A549 (cell line): ENCODE measurements at regions not wholly inside any gene's neighbourhood (a gene's known extent, or its start where the extent isn't known, plus 50 kb on each side); places are given as distances from the start of the nearest gene placed in this dataset.

Source experiments
- ATAC-seq, 2 experiments: fragments of 200-7000 bp in 1 of 2; fragments of >200 bp in 1 of 2; cut with Nextera tagmentation in 1 of 2; cut with Tn5 transposase in 1 of 2; 3 replicates each; pipeline versions ENCODE4 v1.8.0 to v1.9.1; 2018 to 2020; ENCODE audit warnings: mild to moderate bottlenecking in 1 of 2, moderate library complexity in 1 of 2
- CTCF ChIA-PET: fragments of 300-600 bp; sonication (Branson Sonifier 250); formaldehyde crosslinking; extraction: SDS; loops from one replicate; lab custom pipeline; 2021; ENCODE audit warnings: antibody characterized with exemption, inconsistent platforms; lab: Yijun Ruan, JAX
- POLR2A ChIA-PET: fragments of 350-600 bp; formaldehyde crosslinking; extraction: SDS; loops from one replicate; lab custom pipeline; 2021; ENCODE audit warnings: antibody characterized with exemption, inconsistent platforms; lab: Yijun Ruan, JAX
- DNase-seq, 2 experiments: peaks; one replicate each; pipeline versions ENCODE4 v3.0.0 to v3.0.0-alpha.2; 2011 to 2016; ENCODE audit warnings: low read depth in 1 of 2, low spot score in 1 of 2
- FAIRE-seq: peaks from 2 replicates; lab custom pipeline; 2011; peaks lifted over from hg19 to GRCh38; lab: Jason Lieb, UNC
- H3K27ac ChIP-seq, 2 experiments: fragments of >200 bp; sonication (Bioruptor Twin); formaldehyde crosslinking; 3 replicates each; pipeline ENCODE4 v1.5.1; 2016 to 2017
- H3K4me1 ChIP-seq: fragments of >200 bp; sonication (Bioruptor Twin); formaldehyde crosslinking; 3 replicates; pipeline ENCODE4 v1.6.1; 2016
- H3K4me2 ChIP-seq: fragments of >200 bp; sonication (Bioruptor Twin); formaldehyde crosslinking; 3 replicates; pipeline ENCODE4 v1.6.1; 2016
- H3K4me3 ChIP-seq: fragments of >200 bp; sonication (Bioruptor Twin); formaldehyde crosslinking; 3 replicates; pipeline ENCODE4 v1.5.1; 2016
- H3K9me3 ChIP-seq: fragments of >200 bp; sonication (Bioruptor Twin); formaldehyde crosslinking; 3 replicates; pipeline ENCODE4 v1.6.1; 2016
- BCL3 ChIP-seq: fragments of >200 bp; sonication (Bioruptor Twin); formaldehyde crosslinking; IDR thresholded peaks from 3 replicates; pipeline ENCODE4 v1.6.1; 2016
- BHLHE40 ChIP-seq: IDR thresholded peaks from 2 replicates; pipeline ENCODE4 v1.6.1; 2012; ENCODE audit warnings: low read depth, low read length, inconsistent platforms
- CBX8 ChIP-seq: fragments of 200-600 bp; sonication (generic); IDR thresholded peaks from 2 replicates; pipeline ENCODE4 v1.6.1; 2016
- CEBPB ChIP-seq, 2 experiments: fragments of >200 bp in 1 of 2; sonication (Bioruptor Twin) in 1 of 2; formaldehyde crosslinking in 1 of 2; IDR thresholded peaks; 2 replicates each; pipeline ENCODE4 v1.6.1; 2012 to 2016
- CHD2 ChIP-seq: fragments of 150-350 bp; IDR thresholded peaks from 2 replicates; pipeline ENCODE4 v1.6.1; 2014; ENCODE audit warnings: low read length; ENCODE audit not compliant: partially characterized antibody
- CHD4 ChIP-seq: fragments of 200-600 bp; sonication (generic); IDR thresholded peaks from 2 replicates; pipeline ENCODE4 v1.6.1; 2016; ENCODE audit warnings: antibody characterized with exemption, mild to moderate bottlenecking, borderline replicate concordance
- CTCF ChIP-seq: fragments of >200 bp; sonication (Bioruptor Twin); formaldehyde crosslinking; IDR thresholded peaks from 3 replicates; pipeline ENCODE4 v1.5.1; 2016
- EHF ChIP-seq: fragments of 250-450 bp; sonication (Bioruptor Pico); IDR thresholded peaks from 2 replicates; pipeline ENCODE4 v1.5.0; 2020; ENCODE audit warnings: mild to moderate bottlenecking
- EP300 ChIP-seq, 2 experiments: fragments of >200 bp; sonication (Bioruptor Twin); formaldehyde crosslinking; IDR thresholded peaks; 2 replicates in 1 of 2; 3 replicates in 1 of 2; pipeline ENCODE4 v1.6.1; 2016 to 2017
- HES2 ChIP-seq: fragments of >200 bp; sonication (Bioruptor Twin); formaldehyde crosslinking; IDR thresholded peaks from 2 replicates; pipeline ENCODE4 v1.6.1; 2016
- HEYL ChIP-seq: fragments of 250-450 bp; sonication (Bioruptor Pico); IDR thresholded peaks from 2 replicates; pipeline ENCODE4 v1.8.0; 2021; ENCODE audit warnings: mild to moderate bottlenecking, moderate library complexity
- HOXB5 ChIP-seq: fragments of 250-450 bp; sonication (Bioruptor Pico); IDR thresholded peaks from 2 replicates; pipeline ENCODE4 v1.5.0; 2020; ENCODE audit warnings: mild to moderate bottlenecking, moderate library complexity
- JUN ChIP-seq, 2 experiments: fragments of >200 bp; sonication (Bioruptor Twin); formaldehyde crosslinking; IDR thresholded peaks; 2 replicates in 1 of 2; 3 replicates in 1 of 2; pipeline ENCODE4 v1.6.1; 2016 to 2017
- JUNB ChIP-seq: fragments of >200 bp; sonication (Bioruptor Twin); formaldehyde crosslinking; IDR thresholded peaks from 2 replicates; pipeline ENCODE4 v1.6.1; 2016
- NFE2L2 ChIP-seq: fragments of 150-350 bp; conservative IDR thresholded peaks from 2 replicates; pipeline ENCODE4 v1.6.1; 2014; ENCODE audit warnings: low read length
- POLR2AphosphoS2 ChIP-seq: conservative IDR thresholded peaks from 2 replicates; pipeline ENCODE4 v1.6.1; 2012; ENCODE audit warnings: low read length, improper control_type of control experiment, inconsistent platforms
- RFX5 ChIP-seq: fragments of 450-650 bp; IDR thresholded peaks from 2 replicates; pipeline ENCODE4 v1.7.1; 2014; ENCODE audit warnings: antibody characterized with exemption, mild to moderate bottlenecking, moderate library complexity
- RNF2 ChIP-seq: fragments of 200-600 bp; sonication (generic); IDR thresholded peaks from 2 replicates; pipeline ENCODE4 v1.6.1; 2016; ENCODE audit warnings: low read depth, mild to moderate bottlenecking, antibody characterized with exemption, moderate library complexity, borderline replicate concordance
- SMC3 ChIP-seq: fragments of >200 bp; sonication (Bioruptor Twin); formaldehyde crosslinking; IDR thresholded peaks from 3 replicates; pipeline ENCODE4 v1.6.1; 2018; ENCODE audit warnings: inconsistent platforms
- SREBF2 ChIP-seq: fragments of 450-650 bp; IDR thresholded peaks from 2 replicates; pipeline ENCODE4 v1.6.1; 2014; ENCODE audit warnings: mild to moderate bottlenecking, moderate library complexity
- ZFP36 ChIP-seq: fragments of 450-650 bp; IDR thresholded peaks from 2 replicates; pipeline ENCODE4 v1.6.1; 2014; ENCODE audit warnings: borderline replicate concordance; ENCODE audit not compliant: partially characterized antibody
- ZSCAN20 ChIP-seq: fragments of 250-450 bp; sonication (Bioruptor Pico); IDR thresholded peaks from 2 replicates; pipeline ENCODE4 v1.8.0; 2022; ENCODE audit warnings: mild to moderate bottlenecking, moderate library complexity
- WGBS: methylation state at CpG from one replicate; pipeline ENCODE4 v1.1.6; 2017; ENCODE audit errors: missing lambda C conversion rate; 5-methylcytosine and 5-hydroxymethylcytosine counted together
- TF ChIP-seq, protein P1 (sequence below): fragments of 450-650 bp; IDR thresholded peaks from 2 replicates; pipeline ENCODE4 v1.6.1; 2014; ENCODE audit warnings: antibody characterized with exemption
- TF ChIP-seq, protein P2 (sequence below): fragments of 250-450 bp; sonication (Bioruptor Pico); IDR thresholded peaks from 2 replicates; pipeline ENCODE4 v1.5.0; 2021; ENCODE audit warnings: mild to moderate bottlenecking, moderate library complexity, borderline replicate concordance

DNA sequence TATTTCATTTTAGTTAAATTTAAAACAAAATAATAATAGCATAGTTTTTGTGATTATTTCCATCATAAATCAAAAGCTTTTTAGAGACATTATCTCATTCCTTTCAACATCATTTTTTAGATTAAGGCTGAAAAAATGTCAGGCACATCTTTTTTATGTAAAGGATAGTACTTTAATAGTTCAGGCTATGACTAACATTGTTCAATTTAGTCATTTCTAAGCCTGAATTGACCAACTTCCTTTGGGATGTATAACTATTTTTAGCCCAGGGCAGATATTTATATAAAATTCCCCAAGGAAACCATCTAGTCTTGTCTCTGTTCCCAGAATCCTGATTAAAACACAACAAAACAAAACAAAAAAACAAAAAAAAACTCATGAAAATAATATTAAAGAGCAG is 145.6 kb upstream of the PCDH18 start:
- CTCF ChIA-PET: no interaction called here
- ATAC-seq: no peak
- no peak overlapping the region for H3K27ac ChIP-seq
- DNase-seq: no peak
- H3K4me3 ChIP-seq: no peak overlapping the region
- TF ChIP-seq BHLHE40 (no peak), ZFP36 (no peak), CHD4 (no peak), NFE2L2 (no peak), CEBPB (IDR thresholded peaks at IDR 0.05) (no peak), JUNB (no peak), CBX8 (no peak), ZSCAN20 (no peak), HOXB5 (no peak), JUN (IDR thresholded peaks at IDR 0.05) (no peak)
- TF ChIP-seq, protein P1, sequence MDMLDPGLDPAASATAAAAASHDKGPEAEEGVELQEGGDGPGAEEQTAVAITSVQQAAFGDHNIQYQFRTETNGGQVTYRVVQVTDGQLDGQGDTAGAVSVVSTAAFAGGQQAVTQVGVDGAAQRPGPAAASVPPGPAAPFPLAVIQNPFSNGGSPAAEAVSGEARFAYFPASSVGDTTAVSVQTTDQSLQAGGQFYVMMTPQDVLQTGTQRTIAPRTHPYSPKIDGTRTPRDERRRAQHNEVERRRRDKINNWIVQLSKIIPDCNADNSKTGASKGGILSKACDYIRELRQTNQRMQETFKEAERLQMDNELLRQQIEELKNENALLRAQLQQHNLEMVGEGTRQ: no peak
- TF ChIP-seq, all 56 proteins: peak for 0
- Histone ChIP-seq H3K4me2 (no peak overlapping the region), H3K4me1 (no peaks in the 10 kb centered on the region), H3K9me3 (no peaks in the 10 kb centered on the region)
- no peak for FAIRE-seq
- POLR2A ChIA-PET: no interaction called here

DNA sequence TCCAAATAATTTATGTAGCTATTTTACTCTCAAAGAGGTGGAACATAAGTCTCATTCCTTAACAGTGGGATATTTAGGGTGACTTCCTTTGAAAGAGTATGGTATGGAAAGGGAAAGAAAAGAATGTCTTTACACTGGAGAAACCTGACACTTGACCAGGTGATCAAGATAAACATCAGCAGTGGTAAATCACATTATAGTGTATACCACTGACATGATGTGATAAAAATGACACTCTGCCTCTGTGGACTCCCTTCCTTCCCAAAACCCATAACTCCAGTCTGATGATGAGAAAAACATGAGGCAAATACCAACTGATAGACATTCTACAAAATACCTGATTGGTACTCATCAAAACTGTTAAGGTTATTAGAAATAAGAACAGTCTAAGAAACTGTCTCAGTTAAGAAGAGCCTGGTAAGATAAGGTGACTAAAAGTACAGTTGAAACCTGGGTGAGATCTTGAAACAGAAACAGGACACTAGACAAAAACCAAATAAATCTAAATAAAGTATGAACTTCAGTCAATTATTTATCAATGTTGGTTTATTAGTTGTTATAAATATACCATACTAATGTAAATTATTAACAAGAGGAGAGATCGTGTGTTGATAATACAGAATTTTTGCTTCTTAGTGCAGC is 144.2 kb upstream of the PCDH18 start:
- Histone ChIP-seq H3K9me3 (no peaks in the 10 kb centered on the region), H3K4me2 (no peak overlapping the region), H3K4me3 (no peak overlapping the region), H3K27ac (no peak overlapping the region), H3K4me1 (no peaks in the 10 kb centered on the region)
- DNase-seq (no peak), FAIRE-seq (no peak), ATAC-seq (no peak)
- ChIA-PET CTCF (no interaction called here), POLR2A (no interaction called here)
- WGBS: 27% methylated on average over 1 of the region's 1 CpG
- TF ChIP-seq HEYL (CRISPR knock-in tag) (no peak), RFX5 (no peak), SREBF2 (no peak), HOXB5 (no peak), HES2 (no peak), SMC3 (no peak), RNF2 (no peak), BCL3 (no peak), CHD2 (no peak), CTCF (no peak), POLR2AphosphoS2 (no peak), EHF (CRISPR knock-in tag) (no peak), CHD4 (no peak), EP300 (IDR thresholded peaks at IDR 0.05) (no peak)
- TF ChIP-seq, protein P2, sequence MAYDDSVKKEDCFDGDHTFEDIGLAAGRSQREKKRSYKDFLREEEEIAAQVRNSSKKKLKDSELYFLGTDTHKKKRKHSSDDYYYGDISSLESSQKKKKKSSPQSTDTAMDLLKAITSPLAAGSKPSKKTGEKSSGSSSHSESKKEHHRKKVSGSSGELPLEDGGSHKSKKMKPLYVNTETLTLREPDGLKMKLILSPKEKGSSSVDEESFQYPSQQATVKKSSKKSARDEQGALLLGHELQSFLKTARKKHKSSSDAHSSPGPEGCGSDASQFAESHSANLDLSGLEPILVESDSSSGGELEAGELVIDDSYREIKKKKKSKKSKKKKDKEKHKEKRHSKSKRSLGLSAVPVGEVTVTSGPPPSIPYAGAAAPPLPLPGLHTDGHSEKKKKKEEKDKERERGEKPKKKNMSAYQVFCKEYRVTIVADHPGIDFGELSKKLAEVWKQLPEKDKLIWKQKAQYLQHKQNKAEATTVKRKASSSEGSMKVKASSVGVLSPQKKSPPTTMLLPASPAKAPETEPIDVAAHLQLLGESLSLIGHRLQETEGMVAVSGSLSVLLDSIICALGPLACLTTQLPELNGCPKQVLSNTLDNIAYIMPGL: no peak
- TF ChIP-seq, protein P1: no peak
